DND-41 (cell line): ENCODE measurements at regions not wholly inside any gene's neighbourhood (a gene's known extent, or its start where the extent isn't known, plus 50 kb on each side); places are given as distances from the start of the nearest gene placed in this dataset.
"Not testable (repeated sequence)": the region's sequence is repeated elsewhere in the genome, so short reads cannot be mapped to it uniquely, and the experiment has no call there.

Experiments
- ATAC-seq: fragments of 200-7000 bp; cut with Tn5 transposase; 3 replicates; pipeline ENCODE4 v1.9.1; 2021; ENCODE audit warnings: low read depth; ENCODE audit not compliant: insufficient read depth
- DNase-seq: peaks from one replicate; pipeline ENCODE4 v3.0.0-alpha.2; 2020
- H2AFZ ChIP-seq: 2 replicates; pipeline ENCODE4 v1.6.0; 2012; ENCODE audit warnings: low read depth, low read length
- H3K27ac ChIP-seq: 2 replicates; pipeline ENCODE4 v1.5.1; 2012; ENCODE audit warnings: low read length, inconsistent platforms
- H3K27me3 ChIP-seq: fragments of 200-600 bp; sonication (generic); 2 replicates; pipeline ENCODE4 v1.6.0; 2012; ENCODE audit warnings: low read length, mild to moderate bottlenecking, inconsistent platforms; ENCODE audit not compliant: insufficient read depth, poor library complexity
- H3K36me3 ChIP-seq: 2 replicates; pipeline ENCODE4 v1.5.1; 2012; ENCODE audit warnings: low read length, inconsistent platforms; ENCODE audit not compliant: insufficient read depth
- H3K4me1 ChIP-seq: 2 replicates; pipeline ENCODE4 v1.5.1; 2012; ENCODE audit warnings: mild to moderate bottlenecking, low read length; ENCODE audit not compliant: insufficient read depth
- H3K4me2 ChIP-seq: 2 replicates; pipeline ENCODE4 v1.6.0; 2012; ENCODE audit warnings: mild to moderate bottlenecking, moderate library complexity, low read length, inconsistent platforms; ENCODE audit not compliant: insufficient read depth
- H3K4me3 ChIP-seq, 2 experiments: fragments of 200-600 bp in 1 of 2; shearing (Covaris generic) in 1 of 2; 2 replicates each; pipeline ENCODE4 v1.5.1; 2012 to 2016; ENCODE audit warnings: inconsistent platforms in 2 of 2, low read length in 2 of 2, mild to moderate bottlenecking in 2 of 2, low read depth in 1 of 2, moderate library complexity in 1 of 2
- H3K79me2 ChIP-seq: 2 replicates; pipeline ENCODE4 v1.6.0; 2012; ENCODE audit warnings: low read length, inconsistent platforms; ENCODE audit not compliant: insufficient read depth
- H3K9ac ChIP-seq: 2 replicates; pipeline ENCODE4 v1.6.0; 2012; ENCODE audit warnings: low read depth, mild to moderate bottlenecking, inconsistent platforms, low read length, moderate library complexity
- H3K9me3 ChIP-seq: 2 replicates; pipeline ENCODE4 v1.5.1; 2012; ENCODE audit warnings: low read length, moderate library complexity, mild to moderate bottlenecking, inconsistent platforms; ENCODE audit not compliant: insufficient read depth, severe bottlenecking
- H4K20me1 ChIP-seq: 2 replicates; pipeline ENCODE4 v1.6.0; 2012; ENCODE audit warnings: low read length; ENCODE audit not compliant: insufficient read depth
- CTCF ChIP-seq: IDR thresholded peaks from 2 replicates; pipeline ENCODE4 v1.5.1; 2012; ENCODE audit warnings: borderline replicate concordance, low read length, moderate library complexity, mild to moderate bottlenecking; ENCODE audit not compliant: poor library complexity, severe bottlenecking; ENCODE audit errors: extremely low read depth
- EZH2 ChIP-seq: IDR thresholded peaks from 3 replicates; pipeline ENCODE4 v1.6.1; 2012; ENCODE audit warnings: borderline replicate concordance, low read depth, mild to moderate bottlenecking, moderate library complexity, low read length, inconsistent platforms; ENCODE audit not compliant: severe bottlenecking

- 0 out of 2 replicates have a peak overlapping the region, but pooled peaks have one; percentile 12 for H3K9ac ChIP-seq
Measured at GRCh38 chr10:28177944-28178637, 124.8 kb downstream of the MPP7 start.

GRCh38 chr10:28176498-28176897 is 126.4 kb downstream of the MPP7 start:
- not testable (repeated sequence) for DNase-seq, ATAC-seq, H3K36me3 ChIP-seq, H2AFZ ChIP-seq, H3K27me3 ChIP-seq, H3K4me2 ChIP-seq, H3K79me2 ChIP-seq, H3K27ac ChIP-seq, H3K4me3 ChIP-seq, H3K9me3 ChIP-seq, H3K9ac ChIP-seq, H4K20me1 ChIP-seq
- H3K4me1 ChIP-seq: peaks cover 14% of the 10 kb centered on the region

More at GRCh38 chr10:28177944-28178637, 124.8 kb downstream of the MPP7 start:
- peak overlapping the region in 1 of 2 experiments; percentile 39; a peak in 2 of 4 replicates for H3K4me3 ChIP-seq
- peak overlapping the region; percentile 50 for H3K4me2 ChIP-seq
- H3K27ac ChIP-seq: peak overlapping the region; percentile 38; the same call in 1 of the 2 replicates
- DNase-seq (peak; percentile 18), ATAC-seq (peak; percentile 86)
- peak overlapping the region; percentile 78 for H2AFZ ChIP-seq
- no peak for TF ChIP-seq CTCF
- no peak for TF ChIP-seq EZH2
- H3K9me3 ChIP-seq: no peaks in the 10 kb centered on the region
- H3K79me2 ChIP-seq: no peaks in the 10 kb centered on the region
- H3K27me3 ChIP-seq: no peaks in the 10 kb centered on the region
- H3K4me1 ChIP-seq: peaks cover 14% of the 10 kb centered on the region
- H3K36me3 ChIP-seq: no peaks in the 10 kb centered on the region
- no peaks in the 10 kb centered on the region for H4K20me1 ChIP-seq

GRCh38 chr10:28172223-28172610 is 130.6 kb downstream of the MPP7 start:
- TF ChIP-seq CTCF: no peak
- no peak for TF ChIP-seq EZH2
- H3K79me2 ChIP-seq: no peaks in the 10 kb centered on the region
- H3K27me3 ChIP-seq: no peaks in the 10 kb centered on the region
- no peak overlapping the region for H3K4me3 ChIP-seq
- no peak overlapping the region for H2AFZ ChIP-seq
- H3K4me1 ChIP-seq: no peaks in the 10 kb centered on the region
- H3K9ac ChIP-seq: no peak overlapping the region
- ATAC-seq: no peak
- no peak for DNase-seq
- no peak overlapping the region for H3K4me2 ChIP-seq
- H3K36me3 ChIP-seq: no peaks in the 10 kb centered on the region
- no peak overlapping the region for H3K27ac ChIP-seq
- H3K9me3 ChIP-seq: no peaks in the 10 kb centered on the region
- H4K20me1 ChIP-seq: no peaks in the 10 kb centered on the region

GRCh38 chr10:28171468-28172222 is 131.2 kb downstream of the MPP7 start:
- Histone ChIP-seq H3K36me3 (no peaks in the 10 kb centered on the region), H2AFZ (no peak overlapping the region), H4K20me1 (no peaks in the 10 kb centered on the region), H3K27ac (no peak overlapping the region), H3K9me3 (no peaks in the 10 kb centered on the region), H3K4me3 (no peak overlapping the region), H3K4me2 (no peak overlapping the region), H3K9ac (no peak overlapping the region), H3K4me1 (no peaks in the 10 kb centered on the region), H3K79me2 (no peaks in the 10 kb centered on the region), H3K27me3 (no peaks in the 10 kb centered on the region)
- no peak for TF ChIP-seq CTCF
- no peak for TF ChIP-seq EZH2
- no peak for ATAC-seq
- no peak for DNase-seq
